HEK293 (cell line): ENCODE measurements at regions not wholly inside any gene's neighbourhood (a gene's known extent, or its start where the extent isn't known, plus 50 kb on each side); places are given as distances from the start of the nearest gene placed in this dataset.

Experiments used
- KLF8 ChIP-seq: fragments of 450-650 bp; formaldehyde crosslinking; IDR thresholded peaks from 2 replicates; pipeline ENCODE4 v1.5.1; 2016; ENCODE audit warnings: missing biosample characterization, missing genetic modification characterization
- KLF9 ChIP-seq: fragments of 450-650 bp; formaldehyde crosslinking; IDR thresholded peaks from 2 replicates; pipeline ENCODE4 v1.5.1; 2016; ENCODE audit warnings: missing biosample characterization, missing genetic modification characterization, low read depth
- PRDM6 ChIP-seq: fragments of 450-650 bp; formaldehyde crosslinking; IDR thresholded peaks from 2 replicates; pipeline ENCODE4 v1.5.1; 2017; ENCODE audit warnings: missing biosample characterization, missing genetic modification characterization
- SALL2 ChIP-seq: fragments of 450-650 bp; formaldehyde crosslinking; IDR thresholded peaks from 2 replicates; pipeline ENCODE4 v1.5.0; 2017; ENCODE audit warnings: missing biosample characterization, mild to moderate bottlenecking, missing genetic modification characterization, borderline replicate concordance
- TCF7L2 ChIP-seq: IDR thresholded peaks from 2 replicates; pipeline ENCODE4 v1.6.1; 2011; ENCODE audit warnings: low read depth, mild to moderate bottlenecking, inconsistent platforms, low read length, moderate library complexity, borderline replicate concordance
- TRIM28 ChIP-seq: IDR thresholded peaks from 2 replicates; pipeline ENCODE4 v1.6.1; 2011; ENCODE audit warnings: low read length, control low read depth, borderline replicate concordance
- ZFP3 ChIP-seq: fragments of 450-650 bp; formaldehyde crosslinking; IDR thresholded peaks from 2 replicates; pipeline ENCODE4 v1.5.1; 2016; ENCODE audit warnings: low read depth, missing biosample characterization, missing genetic modification characterization
- ZNF10 ChIP-seq: fragments of 450-650 bp; formaldehyde crosslinking; IDR thresholded peaks from 2 replicates; pipeline ENCODE4 v1.5.1; 2017; ENCODE audit warnings: missing biosample characterization, missing genetic modification characterization
- ZNF16 ChIP-seq: fragments of 450-650 bp; formaldehyde crosslinking; IDR thresholded peaks from 2 replicates; pipeline ENCODE4 v1.5.1; 2016; ENCODE audit warnings: low read depth, missing biosample characterization, missing genetic modification characterization
- ZNF266 ChIP-seq: fragments of 450-650 bp; formaldehyde crosslinking; IDR thresholded peaks from 2 replicates; pipeline ENCODE4 v1.5.1; 2016; ENCODE audit warnings: missing biosample characterization, missing genetic modification characterization, low read depth
- ZNF324 ChIP-seq: fragments of 450-650 bp; formaldehyde crosslinking; IDR thresholded peaks from 2 replicates; pipeline ENCODE4 v1.5.1; 2016; ENCODE audit warnings: missing biosample characterization, missing genetic modification characterization
- ZNF354C ChIP-seq: fragments of 450-650 bp; formaldehyde crosslinking; IDR thresholded peaks from 2 replicates; pipeline ENCODE4 v1.5.1; 2016; ENCODE audit warnings: missing biosample characterization, missing genetic modification characterization, low read depth, borderline replicate concordance
- ZNF362 ChIP-seq: fragments of 450-650 bp; formaldehyde crosslinking; IDR thresholded peaks from 2 replicates; pipeline ENCODE4 v1.5.1; 2016; ENCODE audit warnings: missing biosample characterization, missing genetic modification characterization
- ZNF391 ChIP-seq: fragments of 450-650 bp; formaldehyde crosslinking; IDR thresholded peaks from 2 replicates; pipeline ENCODE4 v1.5.1; 2016; ENCODE audit warnings: low read depth, missing biosample characterization, missing genetic modification characterization, borderline replicate concordance
- ZNF394 ChIP-seq: fragments of 450-650 bp; formaldehyde crosslinking; IDR thresholded peaks from 2 replicates; pipeline ENCODE4 v1.5.1; 2016; ENCODE audit warnings: missing biosample characterization, missing genetic modification characterization, mild to moderate bottlenecking, moderate library complexity, borderline replicate concordance
- ZNF426 ChIP-seq: fragments of 450-650 bp; formaldehyde crosslinking; IDR thresholded peaks from 2 replicates; pipeline ENCODE4 v1.5.1; 2017; ENCODE audit warnings: missing biosample characterization, missing genetic modification characterization, mild to moderate bottlenecking, inconsistent platforms, moderate library complexity
- ZNF548 ChIP-seq: fragments of 450-650 bp; formaldehyde crosslinking; IDR thresholded peaks from 2 replicates; pipeline ENCODE4 v1.5.1; 2016; ENCODE audit warnings: missing biosample characterization, missing genetic modification characterization
- ZNF629 ChIP-seq: fragments of 450-650 bp; formaldehyde crosslinking; IDR thresholded peaks from 2 replicates; pipeline ENCODE4 v1.5.1; 2017; ENCODE audit warnings: missing biosample characterization, missing genetic modification characterization
- ZNF645 ChIP-seq: fragments of 450-650 bp; formaldehyde crosslinking; IDR thresholded peaks from 2 replicates; pipeline ENCODE4; 2016; ENCODE audit warnings: missing biosample characterization, missing genetic modification characterization
- ZNF654 ChIP-seq: fragments of 450-650 bp; formaldehyde crosslinking; IDR thresholded peaks from 2 replicates; pipeline ENCODE4 v1.5.1; 2016; ENCODE audit warnings: low read depth, missing biosample characterization, missing genetic modification characterization
- ZNF747 ChIP-seq: fragments of 450-650 bp; formaldehyde crosslinking; IDR thresholded peaks from 2 replicates; pipeline ENCODE4 v1.5.1; 2016; ENCODE audit warnings: missing biosample characterization, missing genetic modification characterization
- ZNF792 ChIP-seq: fragments of 450-650 bp; formaldehyde crosslinking; IDR thresholded peaks from 2 replicates; pipeline ENCODE4 v1.5.1; 2016; ENCODE audit warnings: missing biosample characterization, missing genetic modification characterization
- ZXDB ChIP-seq: fragments of 450-650 bp; formaldehyde crosslinking; IDR thresholded peaks from 2 replicates; pipeline ENCODE4 v1.5.1; 2016; ENCODE audit warnings: missing biosample characterization, missing genetic modification characterization
- TF ChIP-seq, protein P1 (sequence below): fragments of 450-650 bp; formaldehyde crosslinking; IDR thresholded peaks from 2 replicates; pipeline ENCODE4 v1.5.1; 2016; ENCODE audit warnings: missing biosample characterization, missing genetic modification characterization, borderline replicate concordance
- TF ChIP-seq, protein P2 (sequence below): fragments of 450-650 bp; formaldehyde crosslinking; IDR thresholded peaks from 2 replicates; pipeline ENCODE4 v1.5.1; 2016; ENCODE audit warnings: missing biosample characterization, missing genetic modification characterization, low read depth
- TF ChIP-seq, protein P3 (sequence below): fragments of 450-650 bp; formaldehyde crosslinking; IDR thresholded peaks from 2 replicates; pipeline ENCODE4 v1.5.1; 2017; ENCODE audit warnings: missing biosample characterization, missing genetic modification characterization

DNA sequence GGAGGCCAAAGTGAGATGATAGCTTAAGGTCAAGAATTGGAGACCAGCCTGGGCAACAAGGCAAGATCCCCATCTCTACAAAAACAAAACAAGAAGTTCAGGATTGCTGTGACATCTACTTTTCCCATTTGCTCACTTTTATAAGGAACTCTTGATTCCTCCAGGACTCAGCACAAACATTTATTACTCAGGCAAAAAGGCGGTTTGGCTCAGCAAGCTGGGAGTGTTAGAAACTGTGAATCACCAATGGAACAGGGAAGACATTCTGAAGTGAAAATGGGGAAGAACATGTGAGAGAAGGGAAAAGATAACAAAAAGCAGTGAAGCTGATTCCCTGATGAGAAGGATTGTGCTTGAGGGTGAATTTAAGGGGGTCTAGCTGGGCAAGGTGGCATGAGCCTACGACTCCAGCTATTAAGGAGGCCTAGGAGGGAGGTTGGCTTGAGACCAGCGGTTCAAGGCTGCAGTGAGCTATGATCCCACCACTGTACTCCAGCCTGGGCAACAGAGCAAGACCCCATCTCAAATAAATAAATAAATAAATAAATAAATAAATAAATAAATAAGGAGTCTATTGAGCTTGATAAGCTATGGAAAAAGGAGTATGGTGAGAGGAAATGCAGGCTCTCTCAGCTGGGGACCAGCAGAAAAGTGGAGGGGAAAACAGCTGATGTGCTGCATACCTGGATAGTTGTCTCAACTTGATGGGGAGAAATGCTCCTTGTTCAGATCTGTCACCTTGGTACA lies 65.4 kb upstream of the HDDC2 start (continued):
- TF ChIP-seq ZFP3 (tag by site-specific recombination) (no peak), ZNF354C (no peak), KLF9 (tag by site-specific recombination) (no peak), ZNF747 (tag by site-specific recombination) (no peak), ZNF426 (tag by site-specific recombination) (peak; percentile 92), ZNF645 (no peak), ZNF324 (tag by site-specific recombination) (no peak), ZNF629 (tag by site-specific recombination) (peak; percentile 58; the same call in 1 of the 2 replicates), ZNF792 (tag by site-specific recombination) (no peak), ZNF394 (tag by site-specific recombination) (peak; percentile 95), KLF8 (tag by site-specific recombination) (no peak), ZNF266 (tag by site-specific recombination) (peak; percentile 85), ZNF10 (tag by site-specific recombination) (no peak), ZNF362 (tag by site-specific recombination) (no peak), TRIM28 (no peak), TCF7L2 (no peak), ZNF548 (tag by site-specific recombination) (no peak), ZXDB (tag by site-specific recombination) (peak; percentile 72), PRDM6 (tag by site-specific recombination) (no peak), ZNF654 (tag by site-specific recombination) (peak; percentile 35; the same call in 1 of the 2 replicates), SALL2 (tag by site-specific recombination) (no peak), ZNF16 (tag by site-specific recombination) (no peak), ZNF391 (no peak)
- TF ChIP-seq, protein P1, sequence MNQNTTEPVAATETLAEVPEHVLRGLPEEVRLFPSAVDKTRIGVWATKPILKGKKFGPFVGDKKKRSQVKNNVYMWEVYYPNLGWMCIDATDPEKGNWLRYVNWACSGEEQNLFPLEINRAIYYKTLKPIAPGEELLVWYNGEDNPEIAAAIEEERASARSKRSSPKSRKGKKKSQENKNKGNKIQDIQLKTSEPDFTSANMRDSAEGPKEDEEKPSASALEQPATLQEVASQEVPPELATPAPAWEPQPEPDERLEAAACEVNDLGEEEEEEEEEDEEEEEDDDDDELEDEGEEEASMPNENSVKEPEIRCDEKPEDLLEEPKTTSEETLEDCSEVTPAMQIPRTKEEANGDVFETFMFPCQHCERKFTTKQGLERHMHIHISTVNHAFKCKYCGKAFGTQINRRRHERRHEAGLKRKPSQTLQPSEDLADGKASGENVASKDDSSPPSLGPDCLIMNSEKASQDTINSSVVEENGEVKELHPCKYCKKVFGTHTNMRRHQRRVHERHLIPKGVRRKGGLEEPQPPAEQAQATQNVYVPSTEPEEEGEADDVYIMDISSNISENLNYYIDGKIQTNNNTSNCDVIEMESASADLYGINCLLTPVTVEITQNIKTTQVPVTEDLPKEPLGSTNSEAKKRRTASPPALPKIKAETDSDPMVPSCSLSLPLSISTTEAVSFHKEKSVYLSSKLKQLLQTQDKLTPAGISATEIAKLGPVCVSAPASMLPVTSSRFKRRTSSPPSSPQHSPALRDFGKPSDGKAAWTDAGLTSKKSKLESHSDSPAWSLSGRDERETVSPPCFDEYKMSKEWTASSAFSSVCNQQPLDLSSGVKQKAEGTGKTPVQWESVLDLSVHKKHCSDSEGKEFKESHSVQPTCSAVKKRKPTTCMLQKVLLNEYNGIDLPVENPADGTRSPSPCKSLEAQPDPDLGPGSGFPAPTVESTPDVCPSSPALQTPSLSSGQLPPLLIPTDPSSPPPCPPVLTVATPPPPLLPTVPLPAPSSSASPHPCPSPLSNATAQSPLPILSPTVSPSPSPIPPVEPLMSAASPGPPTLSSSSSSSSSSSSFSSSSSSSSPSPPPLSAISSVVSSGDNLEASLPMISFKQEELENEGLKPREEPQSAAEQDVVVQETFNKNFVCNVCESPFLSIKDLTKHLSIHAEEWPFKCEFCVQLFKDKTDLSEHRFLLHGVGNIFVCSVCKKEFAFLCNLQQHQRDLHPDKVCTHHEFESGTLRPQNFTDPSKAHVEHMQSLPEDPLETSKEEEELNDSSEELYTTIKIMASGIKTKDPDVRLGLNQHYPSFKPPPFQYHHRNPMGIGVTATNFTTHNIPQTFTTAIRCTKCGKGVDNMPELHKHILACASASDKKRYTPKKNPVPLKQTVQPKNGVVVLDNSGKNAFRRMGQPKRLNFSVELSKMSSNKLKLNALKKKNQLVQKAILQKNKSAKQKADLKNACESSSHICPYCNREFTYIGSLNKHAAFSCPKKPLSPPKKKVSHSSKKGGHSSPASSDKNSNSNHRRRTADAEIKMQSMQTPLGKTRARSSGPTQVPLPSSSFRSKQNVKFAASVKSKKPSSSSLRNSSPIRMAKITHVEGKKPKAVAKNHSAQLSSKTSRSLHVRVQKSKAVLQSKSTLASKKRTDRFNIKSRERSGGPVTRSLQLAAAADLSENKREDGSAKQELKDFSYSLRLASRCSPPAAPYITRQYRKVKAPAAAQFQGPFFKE (tag by site-specific recombination): no peak
- TF ChIP-seq, protein P2, sequence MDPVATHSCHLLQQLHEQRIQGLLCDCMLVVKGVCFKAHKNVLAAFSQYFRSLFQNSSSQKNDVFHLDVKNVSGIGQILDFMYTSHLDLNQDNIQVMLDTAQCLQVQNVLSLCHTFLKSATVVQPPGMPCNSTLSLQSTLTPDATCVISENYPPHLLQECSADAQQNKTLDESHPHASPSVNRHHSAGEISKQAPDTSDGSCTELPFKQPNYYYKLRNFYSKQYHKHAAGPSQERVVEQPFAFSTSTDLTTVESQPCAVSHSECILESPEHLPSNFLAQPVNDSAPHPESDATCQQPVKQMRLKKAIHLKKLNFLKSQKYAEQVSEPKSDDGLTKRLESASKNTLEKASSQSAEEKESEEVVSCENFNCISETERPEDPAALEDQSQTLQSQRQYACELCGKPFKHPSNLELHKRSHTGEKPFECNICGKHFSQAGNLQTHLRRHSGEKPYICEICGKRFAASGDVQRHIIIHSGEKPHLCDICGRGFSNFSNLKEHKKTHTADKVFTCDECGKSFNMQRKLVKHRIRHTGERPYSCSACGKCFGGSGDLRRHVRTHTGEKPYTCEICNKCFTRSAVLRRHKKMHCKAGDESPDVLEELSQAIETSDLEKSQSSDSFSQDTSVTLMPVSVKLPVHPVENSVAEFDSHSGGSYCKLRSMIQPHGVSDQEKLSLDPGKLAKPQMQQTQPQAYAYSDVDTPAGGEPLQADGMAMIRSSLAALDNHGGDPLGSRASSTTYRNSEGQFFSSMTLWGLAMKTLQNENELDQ (tag by site-specific recombination): no peak
- TF ChIP-seq, protein P3, sequence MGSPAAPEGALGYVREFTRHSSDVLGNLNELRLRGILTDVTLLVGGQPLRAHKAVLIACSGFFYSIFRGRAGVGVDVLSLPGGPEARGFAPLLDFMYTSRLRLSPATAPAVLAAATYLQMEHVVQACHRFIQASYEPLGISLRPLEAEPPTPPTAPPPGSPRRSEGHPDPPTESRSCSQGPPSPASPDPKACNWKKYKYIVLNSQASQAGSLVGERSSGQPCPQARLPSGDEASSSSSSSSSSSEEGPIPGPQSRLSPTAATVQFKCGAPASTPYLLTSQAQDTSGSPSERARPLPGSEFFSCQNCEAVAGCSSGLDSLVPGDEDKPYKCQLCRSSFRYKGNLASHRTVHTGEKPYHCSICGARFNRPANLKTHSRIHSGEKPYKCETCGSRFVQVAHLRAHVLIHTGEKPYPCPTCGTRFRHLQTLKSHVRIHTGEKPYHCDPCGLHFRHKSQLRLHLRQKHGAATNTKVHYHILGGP (tag by site-specific recombination): no peak
